AG08396 (cell line): ENCODE measurements at regions not wholly inside any gene's neighbourhood (a gene's known extent, or its start where the extent isn't known, plus 50 kb on each side); places are given as distances from the start of the nearest gene placed in this dataset.
A peak's percentile ranks its signal among the peaks of the same experiment; 100 is the strongest.
"Not testable (repeated sequence)": the region's sequence is repeated elsewhere in the genome, so short reads cannot be mapped to it uniquely, and the experiment has no call there.

Source experiments
- DNase-seq: peaks from one replicate; pipeline ENCODE4 v3.0.0; 2012; ENCODE audit warnings: low spot score, mixed read lengths

DNA sequence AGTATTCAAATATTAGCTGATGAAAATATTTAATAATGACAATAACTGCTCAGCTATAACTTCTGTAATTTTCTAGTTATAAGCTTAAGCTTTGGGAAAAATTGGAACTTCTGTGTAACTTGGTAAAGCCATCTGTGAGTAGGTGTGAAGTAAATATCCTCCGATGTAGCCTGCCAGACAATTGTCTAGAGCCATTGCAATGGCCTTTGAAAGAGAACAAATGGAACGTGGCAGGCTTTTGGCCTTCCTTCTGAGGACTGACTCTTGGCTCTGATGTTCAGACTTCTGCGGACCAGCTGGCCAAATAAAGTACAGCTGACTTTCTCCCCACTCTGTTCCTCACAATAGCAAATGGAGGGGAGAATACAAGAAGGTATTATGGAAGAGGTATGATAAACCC is 203.4 kb upstream of the NMUR2 start:
- DNase-seq = no peak

DNA sequence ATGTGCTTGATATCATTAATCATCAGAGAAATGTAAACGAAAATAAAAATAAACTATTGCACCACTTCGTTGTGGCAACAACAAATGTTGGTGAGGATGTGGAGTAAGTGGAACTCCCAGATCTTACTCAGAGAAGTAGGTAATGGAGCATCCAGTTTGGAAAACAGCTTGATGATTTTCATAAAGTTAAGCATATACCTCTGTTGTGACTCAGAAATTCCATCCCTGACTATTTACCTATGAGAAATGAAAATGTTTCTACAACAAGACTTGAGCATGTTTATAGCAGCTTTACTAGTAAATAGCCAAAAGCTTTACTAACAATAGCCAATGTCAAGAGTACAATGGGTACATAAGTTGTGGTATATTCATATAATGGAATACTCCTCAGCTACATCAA is 214.7 kb upstream of the NMUR2 start:
- DNase-seq = no peak

DNA sequence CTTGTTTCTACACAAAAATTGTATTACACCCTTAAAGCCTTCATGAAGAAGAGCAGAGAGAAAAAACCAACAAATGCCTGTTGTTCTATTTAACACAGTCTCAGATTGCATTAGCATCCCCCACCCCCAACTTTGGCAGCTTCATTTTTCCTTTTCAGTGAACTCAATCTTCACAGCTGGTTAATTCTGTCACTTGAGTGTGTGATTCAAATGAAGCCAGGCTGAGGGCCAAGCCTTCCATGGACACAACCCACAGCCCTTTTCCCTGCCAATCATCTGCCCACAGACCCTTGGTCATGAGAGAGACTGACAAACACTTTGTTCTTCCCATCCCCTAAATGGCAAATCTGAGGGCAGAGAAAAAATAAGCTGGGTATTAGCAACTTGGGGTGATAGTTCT is 217.5 kb upstream of the NMUR2 start:
- no peak for DNase-seq

DNA sequence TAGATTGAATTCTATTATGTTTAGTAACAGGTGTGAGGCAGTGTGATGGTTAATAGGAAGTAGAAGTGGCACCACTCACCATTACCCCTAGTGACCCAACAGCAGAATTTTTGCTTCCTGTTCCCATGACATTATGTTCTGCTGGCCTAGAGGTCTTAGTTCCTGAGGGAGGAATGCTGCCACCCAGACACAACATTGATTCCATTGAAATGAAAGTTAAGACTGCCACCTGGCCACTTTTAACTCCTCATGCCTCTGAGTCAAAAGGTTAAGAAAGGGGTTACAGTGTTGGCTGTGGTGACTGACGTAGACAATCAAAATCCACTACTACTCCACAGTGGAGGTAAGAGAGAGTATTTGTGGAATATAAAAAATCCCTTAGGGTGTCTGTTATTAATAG is 218.9 kb upstream of the NMUR2 start:
- no peak for DNase-seq

DNA sequence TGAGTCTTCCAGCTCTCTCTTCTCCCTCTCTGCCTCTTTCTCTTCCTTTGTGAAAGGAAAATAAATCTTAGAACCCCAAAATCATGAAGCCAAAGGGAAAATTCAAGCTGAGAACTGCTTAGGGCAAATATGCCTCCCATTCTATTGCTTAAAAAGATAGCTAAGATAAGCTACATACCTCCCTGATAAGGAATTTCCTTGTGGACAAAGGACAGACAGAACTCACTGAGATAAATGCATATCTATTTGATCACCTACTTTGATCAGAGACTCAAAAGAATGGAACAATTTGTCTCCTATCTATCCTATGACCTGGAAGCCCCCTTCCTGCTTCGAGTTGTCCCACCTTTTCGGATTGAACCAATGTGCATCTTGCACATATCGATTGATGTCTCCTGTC is 220.6 kb upstream of the NMUR2 start:
- DNase-seq = no peak

DNA sequence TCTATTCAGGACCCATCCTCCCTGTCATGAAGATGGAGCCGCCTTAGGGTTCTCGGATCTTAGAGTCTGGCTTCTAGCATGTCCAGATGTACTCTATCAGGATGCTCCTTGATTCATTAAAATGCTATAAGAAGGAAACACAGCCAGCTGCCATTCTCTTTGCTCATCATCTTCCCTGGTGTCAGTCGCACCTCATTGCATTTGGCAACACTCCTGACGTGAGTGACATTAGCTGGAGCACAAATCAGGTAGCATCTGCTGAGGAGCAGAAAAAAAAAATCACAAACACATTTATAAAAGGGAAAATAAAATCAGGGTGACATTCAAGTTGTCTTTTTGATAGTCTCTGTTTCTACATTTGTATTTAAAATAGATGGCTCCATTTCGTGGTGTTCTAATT is 226.1 kb upstream of the NMUR2 start:
- no peak for DNase-seq

DNA sequence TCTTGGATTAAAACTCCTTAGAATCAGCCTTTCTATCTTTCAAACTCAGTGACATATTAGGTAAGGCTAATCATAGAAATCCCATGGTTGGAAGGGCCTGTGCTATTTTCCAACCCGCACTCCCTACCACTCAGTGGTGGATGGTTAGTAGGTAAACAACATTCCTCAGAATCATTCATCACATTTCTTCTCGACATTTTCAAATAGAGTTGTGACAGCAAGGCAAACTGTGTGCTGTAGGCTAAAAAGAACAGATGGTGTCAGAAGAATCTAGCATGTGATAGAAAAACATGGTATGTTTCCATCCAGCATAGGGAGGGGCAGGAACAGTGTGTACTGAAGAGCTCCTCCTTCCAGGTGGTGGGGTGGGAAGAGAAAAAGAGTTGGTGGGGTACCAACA is 227.3 kb upstream of the NMUR2 start:
- no peak for DNase-seq

DNA sequence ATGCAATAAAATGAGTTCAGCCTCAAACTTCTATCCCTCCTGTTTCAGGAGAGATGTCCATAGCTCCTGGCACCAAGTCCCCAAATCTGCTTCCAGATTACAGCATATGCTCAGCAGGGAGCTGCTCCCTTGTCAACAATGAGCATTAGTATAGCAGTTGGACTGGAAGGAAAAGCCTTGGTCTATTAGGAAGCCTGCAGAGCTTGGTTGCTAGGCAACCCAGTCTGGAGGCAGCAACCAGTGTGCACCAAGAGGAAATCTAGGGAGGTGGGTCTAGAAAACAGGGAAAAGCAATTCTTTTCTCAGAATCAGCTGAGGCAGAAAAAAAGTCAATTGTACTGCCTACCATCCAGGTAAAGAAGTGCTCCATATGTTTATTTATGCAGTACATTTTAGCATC is 229.5 kb upstream of the NMUR2 start:
- DNase-seq = no peak

DNA sequence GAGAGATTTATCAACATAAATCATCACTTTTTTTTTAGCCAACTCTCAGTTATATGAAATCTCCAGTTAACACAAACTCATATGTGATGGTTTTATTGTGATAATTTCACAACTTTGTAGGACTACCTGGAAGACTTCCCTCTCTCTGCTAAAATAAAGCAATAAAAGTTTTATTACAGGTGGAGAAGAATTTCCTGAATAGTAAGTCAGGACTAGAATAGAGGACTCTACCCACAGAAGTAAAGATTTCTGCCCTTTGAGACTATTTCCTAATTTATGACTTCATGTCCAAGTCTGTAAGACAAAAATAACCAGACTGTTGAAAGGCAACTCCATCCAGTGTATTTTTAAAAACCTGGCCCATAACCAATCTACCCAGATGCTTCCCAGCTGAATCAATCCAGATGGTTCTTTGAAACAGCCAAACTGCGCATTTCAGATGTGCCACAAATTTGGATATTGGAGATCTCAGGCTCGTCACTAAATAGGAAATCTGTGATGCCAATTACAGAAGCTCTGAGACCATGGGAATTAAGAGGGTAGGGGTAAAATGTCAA is 234.0 kb upstream of the NMUR2 start:
- no peak for DNase-seq

DNA sequence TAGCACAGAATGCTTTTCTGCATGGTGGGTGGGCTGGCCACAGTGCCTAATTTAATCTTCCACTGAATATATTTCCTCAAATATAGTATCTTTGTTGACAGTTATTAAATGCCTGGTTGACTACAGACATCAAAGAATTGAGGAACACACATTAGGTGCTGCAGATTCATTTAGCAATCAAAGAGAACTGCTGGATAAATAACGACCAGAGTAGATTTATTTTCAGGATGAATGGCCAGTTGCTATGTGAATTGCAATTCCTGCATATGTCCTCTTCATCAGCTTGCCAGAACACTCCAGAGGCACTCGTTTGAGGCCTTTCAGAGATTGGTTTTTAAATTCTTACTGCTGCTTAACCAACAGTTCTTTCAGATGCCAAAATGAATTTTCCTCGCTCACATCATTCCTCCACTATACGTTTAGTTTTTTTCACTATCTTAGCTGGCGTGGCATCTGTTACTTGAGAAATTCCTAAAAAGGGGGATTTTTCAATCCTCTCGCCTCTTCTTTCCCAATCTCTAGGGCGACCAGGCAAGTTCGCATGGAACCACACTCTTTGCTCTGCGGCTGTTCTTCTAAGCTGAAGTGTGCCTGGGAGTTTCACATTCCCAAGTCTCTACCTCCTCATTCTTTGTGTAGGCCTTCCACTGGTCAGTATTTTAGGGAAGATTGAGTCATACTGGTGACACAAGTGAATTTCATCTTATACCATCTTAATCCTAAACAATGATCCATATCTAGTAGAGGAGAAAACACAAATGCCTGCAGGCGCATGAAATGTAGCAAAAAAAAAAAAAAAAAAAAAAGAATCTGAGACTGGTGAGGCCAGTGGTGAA is 237.1 kb upstream of the NMUR2 start:
- no peak for DNase-seq

DNA sequence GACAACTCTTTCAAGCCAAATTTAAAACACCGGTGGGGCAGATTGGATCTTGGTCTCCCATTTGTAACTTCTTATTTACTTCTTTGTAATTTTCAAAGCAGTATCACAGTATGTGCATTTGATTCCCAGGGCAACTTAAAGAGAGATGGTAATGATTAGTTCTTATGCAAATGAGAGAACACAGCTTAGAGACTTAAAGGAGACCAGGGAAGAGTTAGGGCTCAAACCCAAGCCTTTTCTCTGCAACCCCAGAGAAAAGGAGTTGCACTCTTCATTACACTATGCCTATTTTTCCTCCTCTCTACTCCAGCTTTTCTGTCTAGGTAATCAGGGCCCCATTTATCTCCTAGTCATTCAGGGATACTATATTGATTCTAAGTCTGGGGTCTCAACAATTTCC is 237.8 kb upstream of the NMUR2 start:
- no peak for DNase-seq

DNA sequence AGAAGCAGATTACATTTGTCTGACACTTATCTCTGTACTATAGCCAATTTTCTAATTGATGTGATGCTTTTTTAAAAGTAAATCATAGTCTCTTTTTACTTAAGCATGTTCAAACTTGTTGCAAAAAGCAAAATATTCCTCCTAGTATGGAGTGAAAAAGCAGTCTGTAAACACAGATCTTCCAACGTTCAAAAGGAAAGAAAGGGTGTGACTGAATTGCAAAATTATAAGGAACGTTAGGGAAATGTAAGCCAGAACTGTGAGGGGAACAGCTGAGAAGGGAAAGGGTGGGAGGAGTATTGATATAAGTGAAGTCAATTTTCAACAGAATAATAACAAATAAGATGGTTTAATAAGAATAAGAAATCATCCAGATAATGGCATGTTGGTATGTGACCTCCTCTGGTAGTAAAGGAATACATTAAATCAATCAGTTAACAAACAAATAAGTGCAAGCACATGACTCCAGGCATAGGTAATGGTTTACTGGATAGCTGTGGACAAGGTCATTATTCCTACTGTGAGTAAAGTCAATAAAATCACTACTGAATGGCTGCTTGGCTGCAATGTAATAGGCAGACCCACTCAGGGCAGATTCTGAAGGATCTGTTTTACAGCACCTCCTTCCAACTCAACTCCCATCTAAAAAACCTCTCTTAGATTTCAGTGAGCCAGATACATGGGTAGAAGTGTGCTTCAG is 239.1 kb upstream of the NMUR2 start:
- no peak for DNase-seq

DNA sequence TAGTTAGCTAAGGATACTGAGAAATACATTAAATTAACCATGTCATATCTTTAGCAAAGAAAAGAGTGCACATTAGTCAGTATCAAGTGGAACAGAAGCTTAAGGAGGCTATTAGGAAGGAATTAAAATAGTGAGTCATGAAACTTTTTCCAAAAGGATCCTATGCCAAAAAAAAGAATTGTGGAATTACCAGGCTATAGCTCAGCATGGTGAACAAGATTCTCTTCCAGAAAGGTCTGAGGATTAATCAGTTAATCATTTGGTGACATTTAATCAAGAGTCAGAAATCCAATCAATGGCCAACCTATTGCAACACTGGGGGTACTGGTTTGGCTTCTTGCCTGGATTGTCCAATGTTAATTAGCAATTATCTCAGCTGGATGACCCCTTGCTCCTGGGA is 244.5 kb upstream of the NMUR2 start:
- no peak for DNase-seq

DNA sequence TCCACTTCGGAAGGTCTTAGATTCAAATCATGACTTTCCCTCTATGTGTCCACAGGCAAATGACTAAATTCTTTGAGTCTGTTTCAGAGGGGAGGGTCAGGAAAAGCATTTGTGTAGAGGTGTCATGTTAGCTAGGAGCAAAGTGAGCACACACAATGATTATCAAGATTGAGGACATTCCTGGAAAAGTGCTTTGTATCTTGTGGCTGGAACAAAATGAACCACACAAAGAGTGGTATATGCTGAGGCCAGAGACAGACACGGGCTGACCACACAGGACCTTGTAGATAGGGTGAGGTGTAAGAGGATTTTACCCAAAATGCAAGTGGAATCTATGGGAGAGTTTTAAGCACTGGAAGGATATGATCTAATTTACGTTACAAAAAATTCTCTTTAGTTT is 245.3 kb upstream of the NMUR2 start:
- DNase-seq = no peak

DNA sequence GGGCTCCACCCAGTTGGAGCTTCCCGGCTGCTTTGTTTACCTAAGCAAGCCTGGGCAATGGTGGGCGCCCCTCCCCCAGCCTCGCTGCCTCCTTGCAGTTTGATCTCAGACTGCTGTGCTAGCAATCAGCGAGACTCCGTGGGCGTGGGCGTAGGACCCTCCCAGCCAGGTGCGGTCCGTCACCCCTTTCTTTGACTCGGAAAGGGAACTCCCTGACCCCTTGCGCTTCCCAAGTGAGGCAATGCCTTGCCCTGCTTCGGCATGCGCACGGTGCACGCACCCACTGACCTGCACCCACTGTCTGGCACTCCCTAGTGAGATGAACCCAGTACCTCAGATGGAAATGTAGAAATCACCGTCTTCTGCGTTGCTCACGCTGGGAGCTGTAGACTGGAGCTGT is 254.4 kb upstream of the NMUR2 start:
- not testable (repeated sequence) for DNase-seq

DNA sequence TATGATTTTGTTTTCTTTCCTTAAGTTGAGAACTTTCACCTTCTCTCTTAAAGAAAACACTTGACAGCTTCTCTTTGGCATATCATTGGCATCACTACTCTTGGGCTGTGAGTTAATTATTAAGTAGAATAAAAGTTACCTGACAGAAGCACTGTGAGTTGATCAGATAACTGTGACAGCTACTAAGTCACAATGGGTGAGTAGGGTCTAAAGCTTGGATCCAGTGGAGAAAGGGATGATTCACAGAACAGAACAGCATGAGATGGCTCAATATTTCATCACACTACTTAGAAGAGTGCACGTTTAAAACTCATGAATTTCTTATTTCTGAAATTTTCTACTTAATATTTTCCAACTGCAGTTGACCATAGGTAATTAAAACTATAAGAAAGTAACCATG is 268.5 kb upstream of the NMUR2 start:
- DNase-seq = no peak

DNA sequence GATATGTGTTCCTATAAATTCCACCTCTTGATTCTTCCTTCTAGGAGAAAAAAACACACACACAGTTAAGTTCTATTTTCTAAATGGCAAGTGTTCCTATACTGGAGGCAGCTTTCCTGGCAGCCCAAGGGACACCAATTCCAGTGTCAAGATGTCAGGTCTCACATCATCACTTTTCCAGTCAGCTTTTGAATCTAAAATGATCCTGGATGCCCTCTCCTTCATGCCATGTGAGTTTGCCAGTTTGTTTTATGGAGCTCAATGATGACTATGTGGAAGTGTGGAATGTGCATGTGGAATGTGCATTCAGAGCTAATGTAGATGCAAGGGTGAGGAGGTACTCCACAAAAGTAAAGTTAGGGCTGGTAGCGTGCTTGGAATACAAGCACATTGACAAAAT is 269.3 kb upstream of the NMUR2 start:
- no peak for DNase-seq

DNA sequence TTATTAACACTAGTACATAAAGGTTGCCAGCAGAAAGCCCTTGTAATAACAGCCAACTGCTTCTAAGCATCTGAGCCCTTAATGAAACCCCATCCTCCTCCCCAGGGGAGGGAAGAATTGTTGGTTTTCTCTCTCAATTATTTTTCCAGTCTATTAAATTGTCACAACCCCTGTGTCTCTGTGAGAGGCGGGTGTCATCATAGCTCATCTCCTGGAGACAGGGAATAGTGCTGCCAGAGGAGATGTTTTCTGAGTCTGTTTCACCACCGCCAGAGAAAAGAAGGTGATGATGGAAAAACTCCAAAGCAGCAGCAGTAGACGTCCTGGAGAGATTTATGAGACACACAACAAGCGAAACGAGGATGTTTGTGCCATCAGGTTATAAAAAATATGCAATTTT is 271.1 kb upstream of the NMUR2 start:
- no peak for DNase-seq

DNA sequence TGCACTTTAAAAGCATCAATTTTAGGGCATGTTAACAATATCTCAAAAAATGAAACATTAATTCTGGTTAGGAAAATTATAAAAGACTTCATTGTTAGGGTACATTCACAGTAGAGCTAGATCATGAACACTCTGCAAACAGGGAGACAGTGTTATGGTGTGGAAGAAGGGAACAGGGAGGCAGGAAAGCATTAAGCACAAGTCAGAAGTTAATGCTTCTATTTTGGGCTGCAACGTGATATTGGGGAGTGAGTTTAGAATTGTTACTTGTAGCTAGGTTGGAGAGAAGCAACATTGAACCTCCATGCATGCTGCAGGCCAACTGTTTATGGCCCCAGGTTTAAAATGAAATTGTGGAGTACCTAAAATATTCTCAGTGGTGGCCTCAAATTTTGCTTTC is 278.1 kb upstream of the NMUR2 start:
- DNase-seq = no peak

DNA sequence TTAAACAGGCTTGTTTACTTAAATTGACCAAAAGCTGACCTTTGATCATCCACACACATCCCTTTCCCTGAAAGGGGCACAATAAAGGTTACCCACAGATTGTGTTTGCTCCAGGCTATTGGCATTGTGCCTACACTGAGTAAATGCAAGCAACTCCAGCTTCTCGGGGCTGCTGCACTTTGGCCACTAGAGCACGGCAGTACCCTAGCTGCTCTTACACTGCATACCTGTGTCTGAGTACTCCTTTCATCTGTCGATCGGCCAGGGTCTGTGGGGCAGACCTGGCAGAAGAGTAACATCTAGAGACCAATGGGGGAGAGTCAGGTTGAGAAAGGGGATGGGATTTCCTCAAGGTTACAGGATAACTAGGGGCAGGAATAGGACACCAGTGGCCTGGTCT is 281.9 kb upstream of the NMUR2 start:
- no peak for DNase-seq

DNA sequence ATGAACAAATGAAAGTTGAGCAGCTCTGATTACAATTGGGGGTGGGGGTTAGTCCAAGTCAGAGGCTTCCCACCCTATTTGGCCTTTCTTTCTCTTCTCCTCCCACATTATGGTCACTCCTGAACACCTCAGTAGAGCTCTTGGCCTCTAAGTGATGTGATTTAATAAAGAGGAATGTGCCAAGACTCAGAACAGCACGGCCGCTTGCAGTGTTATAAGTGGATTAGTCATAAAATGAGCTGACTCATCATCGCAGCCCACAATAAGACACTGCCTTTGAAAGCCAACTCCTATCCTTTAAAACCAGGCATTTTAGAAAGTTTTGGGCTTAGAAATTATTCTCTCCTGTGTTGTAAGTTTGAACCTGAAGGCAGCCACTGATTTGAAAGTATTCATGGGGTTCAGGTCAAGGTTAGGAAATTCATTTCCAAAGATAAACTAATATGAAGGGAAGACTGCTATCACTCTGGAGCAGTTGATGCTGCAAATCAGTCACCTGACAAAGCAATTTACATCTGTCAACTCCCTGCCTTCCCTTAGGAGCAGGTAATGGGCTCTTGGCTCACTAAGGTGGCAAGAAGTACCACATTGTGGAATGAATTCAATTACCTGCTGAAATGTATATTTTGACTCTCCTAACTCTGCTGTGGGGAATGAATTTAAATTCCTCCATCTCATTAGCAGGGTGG is 283.6 kb upstream of the NMUR2 start:
- peak; percentile 28 for DNase-seq

DNA sequence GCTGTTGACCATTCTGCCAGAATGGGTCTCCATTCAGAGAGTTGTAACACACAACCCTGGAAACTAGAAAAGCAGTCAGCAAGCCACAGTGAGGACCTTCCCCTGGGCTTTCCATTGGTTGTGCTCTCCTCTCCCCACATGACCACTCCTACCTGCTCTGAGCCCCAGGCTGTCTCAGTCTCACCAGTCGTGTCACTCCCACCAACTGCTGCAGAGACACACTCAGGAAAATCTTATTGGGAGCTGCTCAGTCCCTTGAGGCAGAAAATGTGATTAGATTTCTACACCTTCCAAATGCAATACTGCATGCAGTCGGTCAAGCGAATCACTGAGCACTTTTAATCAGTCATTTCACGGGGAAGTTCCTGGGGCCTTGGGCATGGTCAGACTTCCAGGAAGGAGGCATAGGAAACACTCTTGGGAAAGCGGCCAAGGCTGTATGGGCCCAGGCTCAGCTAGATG is 284.2 kb upstream of the NMUR2 start:
- no peak for DNase-seq

DNA sequence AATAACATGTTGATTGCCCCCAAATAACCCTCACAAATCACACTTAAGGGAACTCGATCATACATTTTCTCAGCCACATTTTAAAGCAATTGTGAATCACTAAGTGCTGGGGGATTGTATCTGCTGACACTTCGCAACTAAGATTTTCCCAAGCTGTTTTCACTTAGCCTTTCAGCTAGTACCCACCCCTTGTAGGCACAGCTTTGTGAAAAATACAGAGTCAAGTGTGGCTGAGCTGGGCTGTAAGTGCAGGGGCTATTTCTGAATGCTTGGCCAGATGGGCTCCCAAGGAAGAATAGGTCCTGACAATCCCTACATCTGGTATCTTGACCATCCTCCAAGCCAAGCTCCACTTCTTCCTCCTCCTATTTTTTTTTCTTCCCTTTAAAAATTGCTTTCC is 289.2 kb upstream of the NMUR2 start:
- DNase-seq = no peak
